Duodenal mucosa (tissue), 2 donors: ENCODE measurements at regions not wholly inside any gene's neighbourhood (a gene's known extent, or its start where the extent isn't known, plus 50 kb on each side); places are given as distances from the start of the nearest gene placed in this dataset.

ENCODE experiments used
- H3K27ac ChIP-seq: one replicate; pipeline ENCODE4 v1.7.0; 2013; ENCODE audit warnings: low read depth, low read length
- H3K27me3 ChIP-seq, 2 donors: one replicate each; pipeline ENCODE4 v1.7.0; 2013; ENCODE audit warnings: low read length in 2 of 2, control low read depth in 1 of 2; ENCODE audit not compliant: insufficient read depth in 2 of 2, control insufficient read depth in 1 of 2
- H3K36me3 ChIP-seq, 2 donors: one replicate each; pipeline ENCODE4 v1.7.0; 2013; ENCODE audit warnings: low read length in 2 of 2, control low read depth in 1 of 2; ENCODE audit not compliant: insufficient read depth in 2 of 2, control insufficient read depth in 1 of 2
- H3K4me1 ChIP-seq, 2 donors: one replicate each; pipeline ENCODE4 v1.7.0; 2013; ENCODE audit warnings: low read length in 2 of 2, control low read depth in 1 of 2; ENCODE audit not compliant: insufficient read depth in 2 of 2, control insufficient read depth in 1 of 2
- H3K4me3 ChIP-seq, 2 donors: one replicate each; pipeline ENCODE4 v1.7.0; 2013; ENCODE audit warnings: low read length in 2 of 2, low read depth in 1 of 2
- H3K9ac ChIP-seq, 2 donors: one replicate each; pipeline ENCODE4 v1.7.0; 2013; ENCODE audit warnings: low read length in 2 of 2, low read depth in 1 of 2
- H3K9me3 ChIP-seq, 2 donors: one replicate each; pipeline ENCODE4 v1.7.0; 2013; ENCODE audit warnings: low read length in 2 of 2, control low read depth in 1 of 2; ENCODE audit not compliant: control insufficient read depth in 1 of 2

DNA sequence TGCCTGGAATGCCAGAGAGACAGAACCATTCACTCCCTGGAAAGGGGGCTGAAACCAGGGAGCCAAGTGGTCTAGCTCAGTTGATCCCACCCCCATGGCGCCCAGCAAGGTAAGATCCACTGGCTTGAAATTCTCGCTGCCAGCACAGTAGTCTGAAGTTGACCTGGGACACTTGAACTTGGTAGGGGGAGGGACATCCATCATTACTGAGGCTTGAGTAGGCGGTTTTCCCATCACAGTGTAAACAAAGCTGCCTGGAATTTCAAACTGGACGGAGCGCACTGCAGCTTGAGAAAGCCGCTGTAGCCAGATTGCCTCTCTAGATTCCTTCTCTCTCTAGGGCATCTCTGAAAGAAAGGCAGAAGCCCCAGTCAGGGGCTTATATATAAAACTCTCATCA is 310.7 kb upstream of the DPPA4 start:
- H3K36me3 ChIP-seq = no peaks in the 10 kb centered on the region
- no peaks in the 10 kb centered on the region for H3K27me3 ChIP-seq
- no peaks in the 10 kb centered on the region for H3K9me3 ChIP-seq
- no peaks in the 10 kb centered on the region for H3K4me1 ChIP-seq
- no peak overlapping the region for H3K27ac ChIP-seq
- H3K4me3 ChIP-seq = no peak overlapping the region
- H3K9ac ChIP-seq = no peak overlapping the region

DNA sequence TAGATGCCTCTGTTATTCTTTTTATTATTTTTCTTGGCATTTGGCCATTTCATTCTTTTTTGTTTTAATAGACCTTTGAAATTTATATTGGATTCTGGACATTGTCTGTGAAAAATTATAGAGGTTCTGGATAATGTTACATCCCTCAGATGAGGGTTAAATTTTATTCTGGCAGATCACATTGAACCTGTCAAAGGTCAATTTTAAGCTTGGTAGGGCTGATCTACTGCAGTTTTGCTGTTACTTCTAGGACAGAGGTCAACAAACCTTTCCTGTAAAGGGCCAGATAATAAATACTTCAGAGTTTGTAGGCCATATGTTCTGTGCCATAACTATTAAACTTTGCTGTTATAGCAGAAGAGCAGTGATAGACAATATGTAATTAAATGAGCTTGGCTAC is 318.9 kb upstream of the DPPA4 start:
- Histone ChIP-seq H3K9ac (no peak overlapping the region), H3K4me1 (no peaks in the 10 kb centered on the region), H3K27ac (no peak overlapping the region), H3K4me3 (no peak overlapping the region), H3K9me3 (no peaks in the 10 kb centered on the region), H3K36me3 (no peaks in the 10 kb centered on the region), H3K27me3 (no peaks in the 10 kb centered on the region)

DNA sequence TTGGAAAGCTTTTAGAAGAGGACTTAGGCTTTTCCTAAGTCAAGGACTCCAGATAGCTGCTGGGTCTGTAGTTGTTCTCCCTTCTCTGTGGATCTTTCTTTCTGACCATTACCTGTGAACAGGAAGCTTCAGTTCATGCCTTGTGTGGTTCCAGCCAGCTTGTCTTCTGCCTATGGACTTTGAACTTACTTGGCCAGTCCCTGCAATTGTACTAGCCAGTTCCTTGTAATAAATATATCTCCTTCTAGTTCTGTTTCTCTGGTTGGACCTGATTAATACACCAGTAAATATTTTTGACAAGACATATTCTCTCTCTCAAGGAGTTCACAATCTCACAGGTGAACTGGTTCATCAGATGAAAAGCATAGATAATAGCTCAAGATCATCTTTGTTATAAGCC is 341.3 kb upstream of the DPPA4 start:
- Histone ChIP-seq H3K27me3 (no peaks in the 10 kb centered on the region), H3K9ac (no peak overlapping the region), H3K4me3 (no peak overlapping the region), H3K4me1 (no peaks in the 10 kb centered on the region), H3K9me3 (no peaks in the 10 kb centered on the region), H3K27ac (no peak overlapping the region), H3K36me3 (no peaks in the 10 kb centered on the region)

DNA sequence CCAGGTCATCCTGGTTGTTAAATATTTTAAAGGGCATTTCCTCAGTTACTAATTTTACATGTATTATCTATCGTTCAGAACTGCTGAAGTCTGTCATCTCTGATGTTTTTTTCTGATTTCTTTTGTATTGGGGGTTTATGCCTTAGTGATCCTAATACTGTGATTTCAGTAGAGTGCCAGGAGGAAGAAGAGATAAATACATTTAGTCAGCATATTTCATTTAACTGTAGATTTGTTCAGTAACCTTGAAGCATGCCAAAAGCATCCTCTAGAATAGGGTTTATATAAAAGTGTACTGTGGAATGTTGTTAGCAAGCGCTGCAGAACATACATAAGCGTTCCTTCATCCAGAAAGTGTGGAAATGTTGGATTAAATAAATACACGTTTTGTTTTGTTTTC is 342.3 kb upstream of the DPPA4 start:
- no peaks in the 10 kb centered on the region for H3K9me3 ChIP-seq

DNA sequence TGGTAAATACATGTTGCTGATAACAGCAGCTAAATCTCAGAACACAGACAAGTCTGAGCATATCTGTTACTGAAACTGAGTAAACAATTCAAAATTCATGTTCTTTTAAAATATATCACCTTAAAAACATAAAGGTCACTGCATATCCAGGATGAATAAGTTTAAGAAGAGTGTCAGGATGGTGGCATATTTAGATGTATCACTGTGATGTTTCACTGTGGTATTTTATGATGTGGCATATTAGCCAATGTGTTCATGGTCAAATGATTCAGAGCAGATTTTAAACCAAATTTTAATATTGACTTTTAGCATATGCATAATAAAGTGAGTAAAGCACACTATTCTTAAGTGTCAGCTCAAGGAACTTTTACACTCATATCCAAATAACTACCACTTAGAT is 346.4 kb upstream of the DPPA4 start:
- H3K9ac ChIP-seq = no peak overlapping the region
- H3K4me3 ChIP-seq = no peak overlapping the region
- no peaks in the 10 kb centered on the region for H3K9me3 ChIP-seq
- no peak overlapping the region for H3K27ac ChIP-seq
- H3K27me3 ChIP-seq = no peaks in the 10 kb centered on the region
- no peaks in the 10 kb centered on the region for H3K36me3 ChIP-seq
- H3K4me1 ChIP-seq = no peaks in the 10 kb centered on the region

More for the DNA sequence above, 342.3 kb upstream of the DPPA4 start:
- no peak overlapping the region for H3K9ac ChIP-seq
- H3K4me3 ChIP-seq = no peak overlapping the region
- H3K27me3 ChIP-seq = no peaks in the 10 kb centered on the region
- H3K36me3 ChIP-seq = no peaks in the 10 kb centered on the region
- H3K4me1 ChIP-seq = no peaks in the 10 kb centered on the region
- no peak overlapping the region for H3K27ac ChIP-seq

DNA sequence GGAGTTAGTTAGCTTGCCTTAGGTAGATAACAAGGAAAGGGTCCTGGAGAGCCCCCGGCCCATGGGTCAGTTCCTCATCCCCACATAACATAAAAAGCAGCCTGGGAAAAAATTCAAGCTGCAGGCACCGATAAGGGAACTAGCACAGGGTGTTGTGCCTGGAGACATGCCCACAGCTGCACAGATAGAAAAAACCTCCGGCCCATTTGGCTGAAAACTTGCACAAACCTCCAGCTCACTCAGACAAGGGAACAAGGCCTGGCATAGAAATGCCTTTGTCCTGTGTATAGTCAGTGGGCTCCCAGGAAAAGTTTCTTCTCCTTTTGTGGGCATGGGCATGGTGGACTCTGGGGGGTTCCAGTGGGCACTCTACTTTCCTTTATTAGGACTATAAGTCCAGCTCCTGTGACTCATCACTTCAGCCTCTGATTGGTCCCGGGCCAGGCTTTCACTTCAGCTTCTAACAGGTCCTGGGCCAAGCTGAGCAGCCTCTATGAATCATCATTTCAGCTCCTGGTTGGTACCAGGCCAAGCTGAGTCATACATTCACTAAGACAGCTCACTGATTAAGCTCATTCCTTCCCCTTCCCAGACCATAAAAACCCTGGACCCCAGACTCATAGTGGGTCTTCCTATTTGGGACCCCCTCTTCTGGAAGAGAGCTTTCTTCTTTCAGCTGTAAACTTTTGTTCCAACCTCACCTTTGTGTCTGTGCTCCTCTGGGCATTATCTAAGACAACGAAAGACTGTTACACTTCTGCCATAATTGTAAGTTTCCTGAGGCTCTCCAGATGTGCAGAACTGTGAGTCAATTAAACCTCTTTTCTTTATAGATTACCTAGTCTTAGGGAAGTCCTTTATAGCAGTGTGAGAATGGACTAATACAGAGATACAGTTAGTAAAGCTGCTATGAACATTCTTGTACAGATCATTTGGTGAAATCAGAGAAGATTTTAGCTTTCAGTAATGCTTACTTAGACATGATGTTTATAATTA is 348.0 kb upstream of the DPPA4 start:
- no peaks in the 10 kb centered on the region for H3K9me3 ChIP-seq
- no peaks in the 10 kb centered on the region for H3K27me3 ChIP-seq
- no peak overlapping the region for H3K27ac ChIP-seq
- H3K9ac ChIP-seq = no peak overlapping the region
- no peak overlapping the region for H3K4me3 ChIP-seq
- no peaks in the 10 kb centered on the region for H3K4me1 ChIP-seq
- H3K36me3 ChIP-seq = no peaks in the 10 kb centered on the region

DNA sequence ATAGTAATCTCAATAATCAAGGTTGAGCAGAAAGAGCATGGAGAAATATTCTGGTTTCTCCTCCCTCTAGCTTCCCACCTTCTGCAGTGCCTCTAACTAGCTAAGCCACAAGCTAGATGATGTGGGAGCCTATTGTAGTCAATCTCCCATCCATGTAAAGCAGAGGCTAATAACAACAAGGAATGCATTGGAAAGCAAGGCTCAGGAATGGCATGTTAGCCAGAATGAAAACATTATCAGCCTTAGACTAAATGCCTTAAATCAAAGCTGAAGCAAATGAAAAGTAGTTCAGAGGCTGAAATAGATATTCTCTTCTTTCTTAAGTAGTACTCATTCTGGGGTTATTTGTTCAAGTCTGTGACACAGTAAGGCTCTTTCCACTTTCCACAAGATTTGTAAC is 350.3 kb upstream of the DPPA4 start:
- Histone ChIP-seq H3K9ac (no peak overlapping the region), H3K4me1 (no peaks in the 10 kb centered on the region), H3K36me3 (no peaks in the 10 kb centered on the region), H3K27me3 (no peaks in the 10 kb centered on the region), H3K4me3 (no peak overlapping the region), H3K9me3 (no peaks in the 10 kb centered on the region), H3K27ac (no peak overlapping the region)

DNA sequence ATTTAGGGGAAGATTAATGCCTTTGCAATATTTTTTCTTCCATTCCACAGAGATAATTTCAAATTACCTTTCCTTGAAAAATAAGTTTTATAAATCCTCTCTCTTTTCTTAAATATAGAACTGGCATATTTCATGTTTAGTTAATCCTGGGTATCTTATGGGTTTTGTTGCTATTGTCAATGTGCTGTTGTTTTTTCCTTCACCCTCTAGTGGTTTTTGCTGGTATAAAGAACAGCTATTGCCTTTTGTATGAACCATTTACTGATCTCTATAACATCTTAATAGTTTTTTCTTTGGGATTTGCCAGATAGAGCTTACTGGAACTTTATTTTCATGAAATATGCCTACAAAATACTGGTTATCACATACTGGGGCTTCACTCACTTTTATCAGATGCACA is 359.6 kb upstream of the DPPA4 start:
- Histone ChIP-seq H3K36me3 (no peaks in the 10 kb centered on the region), H3K27me3 (no peaks in the 10 kb centered on the region), H3K9me3 (peaks cover 2 to 10% of the 10 kb centered on the region in 2 donors), H3K27ac (no peak overlapping the region), H3K9ac (no peak overlapping the region), H3K4me3 (no peak overlapping the region), H3K4me1 (no peaks in the 10 kb centered on the region)

DNA sequence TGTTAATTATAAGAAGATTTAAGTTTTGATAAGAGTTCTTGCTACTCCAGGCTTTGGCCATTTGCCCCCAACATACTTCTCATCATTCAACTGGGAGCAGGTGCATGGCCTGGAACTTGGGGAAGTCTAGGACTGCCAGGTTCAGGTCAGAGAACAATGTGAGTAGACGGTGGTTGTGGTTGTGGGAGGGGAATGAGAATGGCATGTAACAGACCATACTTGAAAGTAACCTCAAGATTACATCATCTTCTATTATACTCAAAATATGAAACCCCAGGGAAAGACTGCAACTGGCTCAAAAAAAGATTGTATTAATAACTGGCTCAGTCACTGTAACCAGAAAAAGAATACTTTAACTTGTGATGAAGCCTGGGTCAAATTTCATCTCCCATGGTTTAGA is 364.9 kb upstream of the DPPA4 start:
- no peak overlapping the region for H3K4me3 ChIP-seq
- no peak overlapping the region for H3K9ac ChIP-seq
- H3K9me3 ChIP-seq = no peaks in the 10 kb centered on the region
- no peaks in the 10 kb centered on the region for H3K36me3 ChIP-seq
- H3K27ac ChIP-seq = no peak overlapping the region
- no peaks in the 10 kb centered on the region for H3K27me3 ChIP-seq
- H3K4me1 ChIP-seq = no peaks in the 10 kb centered on the region

DNA sequence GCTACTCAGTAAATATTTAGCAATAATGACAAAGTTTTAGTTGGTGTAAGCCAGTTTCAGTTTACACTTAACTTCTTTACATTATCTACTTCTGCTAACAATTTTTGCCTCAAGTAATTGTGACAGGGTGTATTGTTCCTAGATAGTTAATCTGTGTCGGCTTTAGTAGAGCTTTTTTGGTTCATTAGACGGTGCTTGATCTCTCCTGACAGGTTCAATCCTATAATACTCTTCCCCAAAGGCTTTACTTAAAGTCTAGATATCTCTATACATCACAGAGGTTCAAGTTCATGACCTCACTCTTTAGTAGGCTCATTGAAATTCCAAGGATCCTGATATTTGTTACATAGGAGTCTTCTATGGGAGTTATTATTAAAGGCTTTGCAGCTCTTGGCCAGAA is 365.6 kb upstream of the DPPA4 start:
- no peaks in the 10 kb centered on the region for H3K36me3 ChIP-seq
- no peaks in the 10 kb centered on the region for H3K9me3 ChIP-seq
- H3K4me1 ChIP-seq = no peaks in the 10 kb centered on the region
- H3K27ac ChIP-seq = no peak overlapping the region
- no peak overlapping the region for H3K4me3 ChIP-seq
- no peaks in the 10 kb centered on the region for H3K27me3 ChIP-seq
- no peak overlapping the region for H3K9ac ChIP-seq
